ENCODE measurements at regions not wholly inside any gene's neighbourhood (a gene's known extent, or its start where the extent isn't known, plus 50 kb on each side); places are given as distances from the start of the nearest gene placed in this dataset.

DNA sequence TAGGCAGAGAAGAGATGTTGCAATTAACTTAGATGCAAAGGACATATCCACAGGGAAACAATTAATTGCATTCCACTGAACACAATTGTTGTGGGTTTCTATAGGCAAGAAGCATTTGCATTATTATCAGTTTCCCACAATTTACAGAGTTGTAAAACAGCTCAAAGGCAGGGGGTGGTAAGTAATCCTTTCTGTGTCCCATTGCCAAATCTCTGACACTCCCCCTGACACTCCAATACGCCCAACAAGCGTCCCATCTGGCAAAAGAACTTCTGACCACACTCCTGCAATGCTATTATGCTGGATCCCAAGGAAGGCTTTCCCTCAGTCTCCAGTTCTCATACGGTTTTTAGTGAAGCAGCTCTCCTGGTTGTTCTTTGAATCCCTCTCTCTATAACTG, 179.8 kb downstream of the CXCL12 start:
- H4K91ac ChIP-seq (ENCODE audit: low read depth, low read length, poor library complexity) = no peak overlapping the region
- no peak overlapping the region for H3K4ac ChIP-seq (ENCODE audit: low read length)
- H3K4me1 ChIP-seq (ENCODE audit: control insufficient read depth in 2 of 2, insufficient read depth in 1 of 2, low read depth in 1 of 2, low read length in 2 of 2) = peaks cover 0 to 17% of the 10 kb centered on the region in 2 donors
- H3K36me3 ChIP-seq (replicated peaks in 1 of 2; ENCODE audit: control insufficient read depth in 2 of 2, insufficient read depth in 2 of 2, low read length in 2 of 2) = no peaks in the 10 kb centered on the region
- no peak overlapping the region for H2BK15ac ChIP-seq (ENCODE audit: low read length)
- H3K27ac ChIP-seq (replicated peaks; ENCODE audit: low read length) = no peak overlapping the region
- H3K27me3 ChIP-seq (ENCODE audit: control insufficient read depth in 3 of 3, insufficient read depth in 3 of 3, low read depth in 1 of 3, low read length in 3 of 3) = no peaks in the 10 kb centered on the region
- WGBS, 2 donors (ENCODE audit: extremely low coverage in 2 of 2, insufficient read length in 2 of 2, insufficient replicate concordance in 1 of 2) = no CpG with 5 or more reads among the region's 3 CpGs
- no peak overlapping the region for H2BK12ac ChIP-seq (ENCODE audit: low read length)
- H2AFZ ChIP-seq (ENCODE audit: low read length) = no peak overlapping the region
- H3K79me1 ChIP-seq (ENCODE audit: low read depth, low read length) = no peaks in the 10 kb centered on the region
- no peak overlapping the region for H3K9ac ChIP-seq (ENCODE audit: low read depth, low read length, poor library complexity)
- peak; percentile 20 for DNase-seq (ENCODE audit: low spot score)
- H3K4me2 ChIP-seq (ENCODE audit: insufficient read depth, low read length, poor library complexity, severe bottlenecking) = no peak overlapping the region
- no peak overlapping the region for H3K14ac ChIP-seq (ENCODE audit: low read length)
- H3K23ac ChIP-seq (ENCODE audit: low read depth, low read length, poor library complexity) = no peak overlapping the region
- H3K18ac ChIP-seq (ENCODE audit: low read length) = no peak overlapping the region
- no peak overlapping the region for H2BK5ac ChIP-seq (ENCODE audit: low read length)
- peaks cover 0 to 2% of the 10 kb centered on the region in 2 donors for H3K9me3 ChIP-seq (replicated peaks in 1 of 2; ENCODE audit: control insufficient read depth in 2 of 2, insufficient read depth in 1 of 2, low read depth in 1 of 2, low read length in 2 of 2)
- H2AK5ac ChIP-seq (ENCODE audit: low read depth, low read length) = no peak overlapping the region
- H2BK120ac ChIP-seq (ENCODE audit: low read depth, low read length) = no peak overlapping the region
- no peak overlapping the region for H4K8ac ChIP-seq (ENCODE audit: low read depth, low read length)
- no peak overlapping the region for H3K4me3 ChIP-seq (ENCODE audit: low read length in 2 of 2)

DNA sequence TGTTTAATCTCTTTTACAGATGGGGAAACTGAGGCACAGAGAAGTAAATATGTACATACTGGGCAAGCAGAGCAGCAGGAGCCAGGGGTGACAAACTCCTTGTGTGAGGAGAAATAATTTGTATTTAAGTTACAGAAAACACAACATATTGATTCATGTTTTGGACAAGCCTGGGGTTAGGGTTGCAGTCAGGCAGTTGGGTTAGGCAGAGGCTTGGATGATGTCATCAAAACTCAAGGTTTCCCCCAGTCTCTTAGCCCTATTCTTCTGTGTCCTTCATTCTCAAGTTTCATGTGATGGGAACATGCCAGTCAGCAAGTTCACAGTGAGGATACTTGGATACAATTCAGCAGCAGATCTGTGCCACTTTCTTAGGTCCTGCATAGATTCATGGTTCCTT, 181.4 kb downstream of the CXCL12 start:
- Histone ChIP-seq H2AFZ (ENCODE audit: low read length) (no peak overlapping the region), H3K9me3 (replicated peaks in 1 of 2; ENCODE audit: control insufficient read depth in 2 of 2, insufficient read depth in 1 of 2, low read depth in 1 of 2, low read length in 2 of 2) (peaks cover 0 to 2% of the 10 kb centered on the region in 2 donors), H3K18ac (ENCODE audit: low read length) (no peak overlapping the region), H2BK5ac (ENCODE audit: low read length) (no peak overlapping the region), H2BK12ac (ENCODE audit: low read length) (no peak overlapping the region), H3K14ac (ENCODE audit: low read length) (no peak overlapping the region), H3K4ac (ENCODE audit: low read length) (no peak overlapping the region), H4K91ac (ENCODE audit: low read depth, low read length, poor library complexity) (no peak overlapping the region), H3K79me1 (ENCODE audit: low read depth, low read length) (no peaks in the 10 kb centered on the region), H3K4me3 (ENCODE audit: low read length in 2 of 2) (no peak overlapping the region), H2BK120ac (ENCODE audit: low read depth, low read length) (no peak overlapping the region), H3K36me3 (replicated peaks in 1 of 2; ENCODE audit: control insufficient read depth in 2 of 2, insufficient read depth in 2 of 2, low read length in 2 of 2) (no peaks in the 10 kb centered on the region), H2BK15ac (ENCODE audit: low read length) (no peak overlapping the region), H4K8ac (ENCODE audit: low read depth, low read length) (no peak overlapping the region), H3K23ac (ENCODE audit: low read depth, low read length, poor library complexity) (no peak overlapping the region), H3K4me2 (ENCODE audit: insufficient read depth, low read length, poor library complexity, severe bottlenecking) (no peak overlapping the region), H3K9ac (ENCODE audit: low read depth, low read length, poor library complexity) (no peak overlapping the region), H3K4me1 (ENCODE audit: control insufficient read depth in 2 of 2, insufficient read depth in 1 of 2, low read depth in 1 of 2, low read length in 2 of 2) (peaks cover 0 to 9% of the 10 kb centered on the region in 2 donors), H3K27me3 (ENCODE audit: control insufficient read depth in 3 of 3, insufficient read depth in 3 of 3, low read depth in 1 of 3, low read length in 3 of 3) (no peaks in the 10 kb centered on the region), H2AK5ac (ENCODE audit: low read depth, low read length) (no peak overlapping the region), H3K27ac (replicated peaks; ENCODE audit: low read length) (no peak overlapping the region)
- no peak for DNase-seq (ENCODE audit: low spot score)

DNA sequence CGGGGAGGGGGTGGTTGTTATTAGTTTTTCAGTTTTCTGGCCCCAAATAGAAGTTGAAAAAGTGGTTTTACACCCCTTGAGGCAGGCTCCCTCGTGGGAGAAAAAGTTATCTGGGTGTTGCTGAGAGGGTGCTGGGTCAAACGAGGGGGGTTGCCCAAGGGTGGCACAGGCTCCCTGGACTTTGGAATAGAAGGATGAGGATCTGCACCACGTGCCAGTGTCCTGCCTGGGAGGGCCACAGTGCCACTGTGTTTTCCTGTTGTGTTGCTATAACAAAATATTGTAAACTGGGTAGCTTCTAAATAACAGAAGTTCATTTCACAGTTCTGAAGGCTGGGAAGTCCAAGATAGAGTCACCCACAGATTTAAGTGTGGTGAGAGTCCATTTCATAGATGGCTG, 181.9 kb downstream of the CXCL12 start:
- Histone ChIP-seq H4K8ac (ENCODE audit: low read depth, low read length) (no peak overlapping the region), H3K27me3 (ENCODE audit: control insufficient read depth in 3 of 3, insufficient read depth in 3 of 3, low read depth in 1 of 3, low read length in 3 of 3) (no peaks in the 10 kb centered on the region), H3K9me3 (replicated peaks in 1 of 2; ENCODE audit: control insufficient read depth in 2 of 2, insufficient read depth in 1 of 2, low read depth in 1 of 2, low read length in 2 of 2) (peaks cover 0 to 2% of the 10 kb centered on the region in 2 donors), H2AK5ac (ENCODE audit: low read depth, low read length) (no peak overlapping the region), H3K18ac (ENCODE audit: low read length) (no peak overlapping the region), H2BK5ac (ENCODE audit: low read length) (no peak overlapping the region), H3K27ac (replicated peaks; ENCODE audit: low read length) (no peak overlapping the region), H3K4me2 (ENCODE audit: insufficient read depth, low read length, poor library complexity, severe bottlenecking) (no peak overlapping the region), H2BK15ac (ENCODE audit: low read length) (no peak overlapping the region), H2BK12ac (ENCODE audit: low read length) (no peak overlapping the region), H4K91ac (ENCODE audit: low read depth, low read length, poor library complexity) (no peak overlapping the region), H2BK120ac (ENCODE audit: low read depth, low read length) (no peak overlapping the region), H3K9ac (ENCODE audit: low read depth, low read length, poor library complexity) (no peak overlapping the region), H3K36me3 (replicated peaks in 1 of 2; ENCODE audit: control insufficient read depth in 2 of 2, insufficient read depth in 2 of 2, low read length in 2 of 2) (no peaks in the 10 kb centered on the region), H3K14ac (ENCODE audit: low read length) (no peak overlapping the region), H3K4ac (ENCODE audit: low read length) (no peak overlapping the region), H3K4me3 (ENCODE audit: low read length in 2 of 2) (no peak overlapping the region), H2AFZ (ENCODE audit: low read length) (no peak overlapping the region), H3K79me1 (ENCODE audit: low read depth, low read length) (no peaks in the 10 kb centered on the region), H3K4me1 (ENCODE audit: control insufficient read depth in 2 of 2, insufficient read depth in 1 of 2, low read depth in 1 of 2, low read length in 2 of 2) (peaks cover 0 to 9% of the 10 kb centered on the region in 2 donors), H3K23ac (ENCODE audit: low read depth, low read length, poor library complexity) (no peak overlapping the region)
- no peak for DNase-seq (ENCODE audit: low spot score)
- WGBS, 2 donors (ENCODE audit: extremely low coverage in 2 of 2, insufficient read length in 2 of 2, insufficient replicate concordance in 1 of 2) = no CpG with 5 or more reads among the region's 4 CpGs

DNA sequence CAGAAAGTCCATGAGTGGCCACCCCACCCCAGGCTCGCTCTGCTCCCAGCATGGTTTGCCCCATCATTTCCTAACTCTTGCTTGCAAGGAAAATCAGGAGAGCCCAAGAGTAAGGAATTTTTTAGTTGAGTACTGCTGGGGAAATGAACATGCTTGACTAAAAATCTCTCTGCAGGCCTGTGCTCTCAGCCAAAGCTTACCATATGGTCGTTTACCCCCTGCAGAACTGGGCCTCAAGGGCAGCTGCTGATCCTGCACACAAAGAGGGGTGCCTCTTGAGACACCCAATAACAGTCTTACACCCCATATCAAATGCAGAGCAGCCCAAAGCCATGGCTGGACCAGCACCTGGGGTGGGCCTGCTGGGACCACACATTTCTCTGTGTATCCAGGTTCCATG, 183.2 kb downstream of the CXCL12 start:
- Histone ChIP-seq H4K8ac (ENCODE audit: low read depth, low read length) (no peak overlapping the region), H3K4me2 (ENCODE audit: insufficient read depth, low read length, poor library complexity, severe bottlenecking) (no peak overlapping the region), H2AFZ (ENCODE audit: low read length) (no peak overlapping the region), H3K27ac (replicated peaks; ENCODE audit: low read length) (no peak overlapping the region), H3K9me3 (replicated peaks in 1 of 2; ENCODE audit: control insufficient read depth in 2 of 2, insufficient read depth in 1 of 2, low read depth in 1 of 2, low read length in 2 of 2) (peaks cover 0 to 2% of the 10 kb centered on the region in 2 donors), H3K27me3 (ENCODE audit: control insufficient read depth in 3 of 3, insufficient read depth in 3 of 3, low read depth in 1 of 3, low read length in 3 of 3) (no peaks in the 10 kb centered on the region), H3K9ac (ENCODE audit: low read depth, low read length, poor library complexity) (no peak overlapping the region), H3K79me1 (ENCODE audit: low read depth, low read length) (no peaks in the 10 kb centered on the region), H2BK120ac (ENCODE audit: low read depth, low read length) (no peak overlapping the region), H2BK12ac (ENCODE audit: low read length) (no peak overlapping the region), H3K23ac (ENCODE audit: low read depth, low read length, poor library complexity) (no peak overlapping the region), H2BK5ac (ENCODE audit: low read length) (no peak overlapping the region), H3K14ac (ENCODE audit: low read length) (no peak overlapping the region), H4K91ac (ENCODE audit: low read depth, low read length, poor library complexity) (no peak overlapping the region), H3K36me3 (replicated peaks in 1 of 2; ENCODE audit: control insufficient read depth in 2 of 2, insufficient read depth in 2 of 2, low read length in 2 of 2) (no peaks in the 10 kb centered on the region), H3K4me1 (ENCODE audit: control insufficient read depth in 2 of 2, insufficient read depth in 1 of 2, low read depth in 1 of 2, low read length in 2 of 2) (peaks cover 0 to 8% of the 10 kb centered on the region in 2 donors), H2AK5ac (ENCODE audit: low read depth, low read length) (no peak overlapping the region), H3K18ac (ENCODE audit: low read length) (no peak overlapping the region), H3K4ac (ENCODE audit: low read length) (no peak overlapping the region), H2BK15ac (ENCODE audit: low read length) (no peak overlapping the region), H3K4me3 (ENCODE audit: low read length in 2 of 2) (no peak overlapping the region)
- WGBS, 2 donors (ENCODE audit: extremely low coverage in 2 of 2, insufficient read length in 2 of 2, insufficient replicate concordance in 1 of 2) = no CpG with 5 or more reads among the region's 2 CpGs
- no peak for DNase-seq (ENCODE audit: low spot score)
